ENCODE measurements at regions not wholly inside any gene's neighbourhood (a gene's known extent, or its start where the extent isn't known, plus 50 kb on each side); places are given as distances from the start of the nearest gene placed in this dataset.

DNA sequence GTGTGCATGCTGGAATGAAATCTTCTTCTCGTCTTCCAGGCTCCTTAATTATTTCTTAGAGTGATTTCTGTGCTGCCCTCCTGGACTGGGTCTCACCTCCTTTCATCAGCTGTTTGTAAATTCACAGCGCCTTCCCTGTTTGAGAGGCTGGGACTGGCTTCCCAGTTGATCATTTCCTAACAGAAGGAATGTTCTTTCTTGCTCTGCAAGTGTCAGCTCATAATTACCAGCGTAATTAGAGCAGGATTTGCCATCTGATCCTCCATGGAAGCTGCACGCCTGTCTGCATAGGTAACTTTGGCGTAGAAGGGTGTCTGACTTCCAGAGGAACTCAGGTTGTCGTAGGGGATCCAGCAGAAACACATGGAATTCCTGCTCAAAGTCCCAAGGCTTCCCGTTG, 375.0 kb upstream of the EEF2KMT start:
- no peak for TF ChIP-seq POLR2A (IDR thresholded peaks at IDR 0.05)
- TF ChIP-seq, protein P1, sequence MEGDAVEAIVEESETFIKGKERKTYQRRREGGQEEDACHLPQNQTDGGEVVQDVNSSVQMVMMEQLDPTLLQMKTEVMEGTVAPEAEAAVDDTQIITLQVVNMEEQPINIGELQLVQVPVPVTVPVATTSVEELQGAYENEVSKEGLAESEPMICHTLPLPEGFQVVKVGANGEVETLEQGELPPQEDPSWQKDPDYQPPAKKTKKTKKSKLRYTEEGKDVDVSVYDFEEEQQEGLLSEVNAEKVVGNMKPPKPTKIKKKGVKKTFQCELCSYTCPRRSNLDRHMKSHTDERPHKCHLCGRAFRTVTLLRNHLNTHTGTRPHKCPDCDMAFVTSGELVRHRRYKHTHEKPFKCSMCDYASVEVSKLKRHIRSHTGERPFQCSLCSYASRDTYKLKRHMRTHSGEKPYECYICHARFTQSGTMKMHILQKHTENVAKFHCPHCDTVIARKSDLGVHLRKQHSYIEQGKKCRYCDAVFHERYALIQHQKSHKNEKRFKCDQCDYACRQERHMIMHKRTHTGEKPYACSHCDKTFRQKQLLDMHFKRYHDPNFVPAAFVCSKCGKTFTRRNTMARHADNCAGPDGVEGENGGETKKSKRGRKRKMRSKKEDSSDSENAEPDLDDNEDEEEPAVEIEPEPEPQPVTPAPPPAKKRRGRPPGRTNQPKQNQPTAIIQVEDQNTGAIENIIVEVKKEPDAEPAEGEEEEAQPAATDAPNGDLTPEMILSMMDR (IDR thresholded peaks at IDR 0.05), result no peak
- no peak for TF ChIP-seq EP300 (IDR thresholded peaks at IDR 0.05)
- no peak for TF ChIP-seq POLR2AphosphoS5 (IDR thresholded peaks at IDR 0.05)
